Hematopoietic multipotent progenitor cell treated with erythropoietin and hydrocortisone succinate and interleukin-3 and kit ligand, for 8 days (in vitro differentiated cells): ENCODE measurements at regions not wholly inside any gene's neighbourhood (a gene's known extent, or its start where the extent isn't known, plus 50 kb on each side); places are given as distances from the start of the nearest gene placed in this dataset.
A peak's percentile ranks its signal among the peaks of the same experiment; 100 is the strongest.
"Not testable (repeated sequence)": the region's sequence is repeated elsewhere in the genome, so short reads cannot be mapped to it uniquely, and the experiment has no call there.

Experiments
- DNase-seq: peaks from one replicate; pipeline ENCODE4 v3.0.0-alpha.2; 2015

GRCh38 chr1:112817555-112818373 is 102.6 kb upstream of the PPM1J start:
- no peak for DNase-seq

GRCh38 chr1:112815376-112815775 is 100.2 kb upstream of the PPM1J start:
- no peak for DNase-seq

DNA sequence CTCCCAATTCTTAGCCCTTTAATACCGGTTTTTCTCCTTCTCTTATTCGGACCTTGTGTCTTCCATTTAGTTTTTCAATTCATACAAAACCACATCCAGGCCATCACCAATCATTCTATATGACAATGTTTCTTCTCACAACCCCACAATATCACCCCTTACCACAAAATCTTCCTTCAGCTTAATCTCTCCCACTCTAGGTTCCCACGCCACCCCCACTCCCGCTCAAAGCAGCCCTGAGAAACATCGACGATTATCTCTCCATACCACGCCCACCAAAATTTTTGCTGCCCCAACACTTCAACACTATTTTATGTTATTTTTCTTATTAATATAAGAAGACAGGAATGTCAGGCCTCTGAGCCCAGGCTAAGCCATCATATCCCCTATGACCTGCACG is 99.5 kb upstream of the PPM1J start:
- DNase-seq: not testable (repeated sequence)

GRCh38 chr1:112808861-112809684 is 93.9 kb upstream of the PPM1J start:
- DNase-seq: peak; percentile 63

DNA sequence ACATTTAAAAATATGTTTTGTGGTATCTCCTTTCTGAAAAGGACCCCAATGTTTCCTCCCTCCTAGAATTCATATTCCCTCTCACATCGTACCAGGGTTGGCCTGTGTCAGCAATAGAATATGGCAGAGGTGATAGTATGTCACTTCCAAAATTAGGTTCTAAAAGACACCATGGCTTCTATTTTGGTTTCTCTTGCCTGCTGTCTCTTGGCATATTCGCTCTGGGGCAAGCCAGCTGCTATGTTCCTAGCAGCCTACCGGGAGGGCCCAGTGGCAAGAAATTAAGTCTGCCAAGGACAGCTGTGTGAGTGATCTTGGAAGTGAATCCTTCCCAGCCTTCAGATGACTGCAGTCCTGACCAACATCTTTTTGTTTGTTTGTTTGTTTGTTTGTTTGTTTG is 92.9 kb upstream of the PPM1J start:
- DNase-seq: no peak

DNA sequence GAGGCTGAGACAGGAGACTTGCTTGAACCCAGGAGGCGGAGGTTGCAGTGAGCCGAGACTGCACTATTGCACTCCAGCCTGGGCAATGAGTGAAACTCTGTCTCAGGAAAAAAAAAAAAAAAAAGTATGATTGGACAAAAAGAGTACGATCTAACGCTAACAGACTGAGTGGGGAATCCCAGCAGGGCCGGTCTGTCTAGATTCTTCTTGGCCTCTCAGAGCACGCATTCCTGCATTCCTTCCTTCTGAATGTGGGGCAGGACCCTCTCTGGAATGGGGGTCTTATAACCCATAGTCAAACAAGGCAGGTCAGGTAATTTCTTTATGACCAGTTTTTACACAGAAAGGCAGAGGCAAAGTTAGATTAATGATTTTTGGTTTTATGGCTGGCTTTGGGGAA is 92.0 kb upstream of the PPM1J start:
- DNase-seq: no peak

- no peak for DNase-seq
Measured at GRCh38 chr1:112806090-112806642, 91.0 kb upstream of the PPM1J start.

GRCh38 chr1:112805155-112805853 is 90.2 kb upstream of the PPM1J start:
- no peak for DNase-seq

GRCh38 chr1:112803906-112804762 is 89.0 kb upstream of the PPM1J start:
- peak; percentile 66 for DNase-seq

DNA sequence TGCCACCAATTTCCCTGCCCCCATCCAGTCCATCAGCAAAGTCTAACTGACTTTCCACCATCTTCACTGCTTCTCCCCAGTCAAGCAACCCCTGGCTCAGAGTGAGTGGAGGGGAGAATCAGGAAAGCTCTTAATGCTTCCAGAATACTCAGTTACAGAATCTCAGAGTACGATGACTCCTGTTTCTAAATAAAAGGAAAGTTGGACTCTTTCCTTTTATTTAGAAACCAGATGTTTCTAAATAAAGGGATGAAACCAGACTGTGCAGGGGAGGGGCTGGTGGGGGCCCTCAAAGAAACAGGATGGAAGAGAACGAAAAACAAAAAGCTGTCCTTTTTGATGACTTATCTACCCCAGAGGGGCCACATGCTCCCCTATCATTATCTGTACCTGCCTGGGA is 85.2 kb upstream of the PPM1J start:
- no peak for DNase-seq

GRCh38 chr1:112798292-112798691 is 83.2 kb upstream of the PPM1J start:
- no peak for DNase-seq

GRCh38 chr1:112797224-112797623 is 82.1 kb upstream of the PPM1J start:
- DNase-seq: no peak

- no peak for DNase-seq
Measured at GRCh38 chr1:112794654-112795239, 79.6 kb upstream of the PPM1J start.

- DNase-seq: no peak
Measured at GRCh38 chr1:112793631-112794565, 78.8 kb upstream of the PPM1J start.

DNA sequence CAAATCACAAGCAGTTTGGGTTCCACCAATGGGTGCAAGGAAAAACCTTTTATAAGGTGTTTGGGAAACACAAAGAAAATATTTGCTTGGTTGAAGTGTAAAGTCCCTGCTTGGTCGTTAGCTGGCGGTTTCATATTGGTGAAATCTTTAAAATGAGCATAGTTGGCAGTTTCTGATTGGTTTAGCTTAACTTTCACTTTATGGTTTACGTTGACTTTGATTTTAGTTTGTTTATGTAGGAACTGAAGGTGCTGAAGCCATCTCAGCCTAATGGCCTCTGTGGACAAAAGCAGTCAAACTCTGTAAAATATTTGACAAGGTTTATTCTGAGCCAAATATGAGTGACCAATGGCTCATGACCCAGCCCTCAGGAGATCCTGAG is 76.6 kb upstream of the PPM1J start:
- no peak for DNase-seq

DNA sequence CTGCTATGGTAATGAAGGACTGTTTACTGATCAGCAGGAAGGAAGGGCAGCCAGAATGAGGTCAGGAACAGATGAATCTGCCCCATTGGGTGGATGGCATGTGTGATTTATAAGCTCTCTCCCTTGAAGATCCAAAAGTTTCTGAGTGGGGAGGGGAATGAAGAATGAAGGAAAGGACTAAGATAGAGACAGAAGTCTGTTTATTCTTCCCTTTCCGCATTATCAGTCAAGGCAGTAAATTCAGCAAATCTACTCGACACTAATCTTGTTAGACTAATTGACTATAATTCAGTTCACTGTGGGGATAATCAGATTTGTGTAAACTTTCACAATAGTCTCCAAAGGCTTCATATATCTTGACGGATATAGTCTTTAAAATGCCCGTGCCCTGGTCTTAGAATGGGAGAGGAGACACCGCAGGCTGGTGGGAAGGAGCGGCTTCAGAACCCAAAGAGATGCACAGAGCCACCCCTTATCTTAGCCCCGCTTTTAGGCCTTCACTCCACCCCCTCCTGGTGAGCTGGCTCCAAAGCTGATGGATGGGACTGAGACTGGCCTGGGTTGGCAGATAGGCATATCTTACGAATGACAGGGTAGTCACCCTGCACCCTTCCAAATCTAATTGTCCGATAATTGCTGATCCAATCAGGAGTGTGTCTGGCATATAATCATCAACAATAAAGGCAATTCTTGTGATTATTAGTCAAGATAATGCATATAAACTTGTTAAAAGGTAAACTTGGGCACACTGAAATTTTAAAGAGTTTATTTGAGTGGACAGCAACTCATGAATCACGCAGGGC is 76.0 kb upstream of the PPM1J start:
- DNase-seq: peak; percentile 8

- DNase-seq: no peak
Measured at GRCh38 chr1:112788561-112788960, 73.4 kb upstream of the PPM1J start.

- no peak for DNase-seq
Measured at GRCh38 chr1:112788054-112788453, 72.9 kb upstream of the PPM1J start.

DNA sequence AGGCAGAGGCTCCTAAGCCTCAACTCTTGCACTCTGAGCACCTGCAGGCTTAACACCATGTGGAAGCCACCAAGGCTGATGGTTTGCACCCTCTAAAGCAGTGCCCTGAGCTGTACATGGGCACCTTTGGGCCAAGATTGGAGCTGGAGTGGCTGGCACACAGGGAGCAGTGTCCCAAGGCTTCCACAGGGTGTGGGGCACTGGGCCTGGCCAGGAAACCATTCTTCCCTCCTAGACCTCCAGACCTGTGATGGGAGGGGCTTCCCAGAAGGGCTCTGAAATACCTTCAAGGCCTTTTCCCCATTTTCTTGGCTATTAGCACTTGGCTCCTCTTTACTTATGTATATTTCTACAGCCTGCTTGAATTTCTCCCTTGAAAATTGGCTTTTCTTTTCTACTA is 67.9 kb upstream of the PPM1J start:
- no peak for DNase-seq
